Left renal cortex interstitium (tissue), 4 donors: ENCODE measurements at regions not wholly inside any gene's neighbourhood (a gene's known extent, or its start where the extent isn't known, plus 50 kb on each side); places are given as distances from the start of the nearest gene placed in this dataset.

Source experiments
- DNase-seq, 4 donors: peaks; one replicate each; pipeline ENCODE4 v3.0.0-alpha.2; 2013; ENCODE audit warnings: low read depth in 4 of 4, low spot score in 2 of 4, missing footprints in 1 of 4

DNA sequence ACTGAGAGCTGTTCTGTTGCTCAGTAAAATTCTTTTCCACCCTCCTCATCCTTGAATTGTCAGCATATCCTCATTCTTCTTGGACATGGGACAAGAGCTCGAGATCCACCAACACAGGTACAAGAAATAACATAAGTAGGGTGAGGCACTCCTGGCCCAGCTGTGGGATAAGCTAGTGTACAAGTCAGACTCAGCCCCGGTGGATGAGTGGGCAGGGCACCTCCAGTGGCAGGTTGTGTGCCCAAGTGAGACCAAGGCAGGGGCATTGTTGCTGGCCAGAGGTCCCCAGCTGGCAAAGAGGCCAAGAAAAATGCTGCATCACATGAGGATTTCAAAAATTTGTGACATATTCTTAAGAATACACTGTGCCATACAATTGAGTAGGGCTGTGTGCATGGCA, 402.0 kb upstream of the ZWINT start:
- no peak for DNase-seq

DNA sequence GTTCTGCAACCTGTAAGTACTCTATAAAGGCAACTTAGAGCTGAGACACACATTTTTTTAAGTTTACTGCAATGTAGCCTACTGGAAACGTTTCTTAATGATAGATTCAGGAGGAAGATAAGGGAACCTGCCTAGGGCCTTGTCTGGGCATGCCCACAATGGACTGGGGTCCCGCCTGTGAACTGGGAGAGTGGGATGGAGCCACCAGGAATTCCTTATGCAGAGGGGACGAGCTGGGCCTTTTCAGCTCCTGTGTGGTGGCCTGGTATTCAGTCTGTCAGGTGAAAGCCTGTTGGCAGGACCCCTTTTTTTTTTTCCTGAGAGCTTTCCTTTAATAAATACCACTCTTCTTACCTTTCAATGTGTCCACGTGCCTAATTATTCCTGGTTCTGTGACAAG, 384.4 kb upstream of the ZWINT start:
- DNase-seq = no peak

DNA sequence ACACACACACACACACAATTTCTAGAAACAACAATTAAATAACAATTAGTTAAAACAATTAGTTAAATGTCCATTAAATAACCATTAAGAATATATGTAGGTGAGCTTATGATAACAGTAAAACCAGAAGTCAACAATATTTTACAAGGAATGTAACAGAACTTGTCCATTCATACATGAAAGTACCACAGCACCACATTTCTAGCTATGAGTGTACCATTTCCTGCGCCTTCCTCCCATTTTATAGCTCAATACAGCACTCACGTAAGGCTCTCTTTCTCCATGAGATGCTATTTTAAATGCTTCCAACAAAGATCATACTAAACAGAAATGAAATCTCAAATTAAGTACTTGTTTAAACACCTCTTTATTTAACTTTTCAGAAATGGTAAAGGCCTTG, 367.3 kb upstream of the ZWINT start:
- no peak for DNase-seq

DNA sequence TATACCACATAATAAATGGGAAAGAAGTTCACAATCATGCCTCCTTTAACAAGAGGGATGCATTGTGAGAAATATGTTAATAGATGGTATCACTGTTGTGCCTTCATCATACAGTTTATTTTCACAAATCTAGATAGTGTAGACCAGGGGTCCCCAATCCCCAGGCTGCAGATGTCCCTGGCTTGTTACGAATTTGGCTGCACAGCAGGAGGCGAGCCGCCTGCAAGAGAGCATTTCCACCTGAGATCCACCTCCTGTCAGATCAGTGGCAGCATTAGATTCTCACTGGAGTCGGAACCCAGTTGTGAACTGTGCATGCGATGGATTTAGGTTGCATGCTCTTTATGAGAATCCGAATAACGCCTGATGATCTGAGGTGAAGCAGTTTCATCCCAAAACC, 361.9 kb upstream of the ZWINT start:
- DNase-seq = no peak

DNA sequence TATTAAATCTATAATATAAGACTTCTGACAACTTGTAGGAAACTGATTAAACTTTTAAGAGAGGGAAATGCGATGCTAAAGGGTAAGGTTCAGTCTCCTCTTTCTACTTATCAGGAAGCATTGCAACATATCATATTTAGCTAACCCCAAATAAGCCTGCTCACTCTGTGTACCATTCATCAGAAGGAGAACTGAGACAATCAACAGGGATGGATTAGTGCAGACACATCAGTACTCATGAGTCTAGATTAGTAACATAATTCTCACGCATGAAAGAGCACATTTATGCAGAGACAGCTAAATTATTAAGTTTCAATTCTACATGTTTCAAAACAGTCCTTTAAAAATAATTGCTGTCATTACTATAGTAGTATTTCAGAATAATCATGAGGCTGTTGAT, 354.2 kb upstream of the ZWINT start:
- DNase-seq = no peak

DNA sequence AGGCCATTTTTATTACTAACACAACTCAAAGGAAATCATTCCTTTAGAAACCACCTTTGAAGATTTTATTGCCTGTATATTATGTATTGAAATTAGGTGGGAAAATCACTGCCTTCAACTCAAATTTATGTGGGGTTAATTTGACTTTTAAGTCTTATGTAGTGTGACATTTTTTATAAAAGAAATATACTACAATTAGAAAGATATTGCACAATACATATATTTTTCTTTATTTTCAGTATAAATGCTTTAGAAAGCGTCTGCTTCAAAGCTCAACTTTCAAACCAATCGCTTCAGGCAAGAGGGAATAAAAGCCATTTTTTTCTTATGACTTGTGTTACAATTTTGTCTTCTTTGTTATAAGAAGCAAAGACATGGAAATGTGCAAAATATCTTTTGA, 337.4 kb upstream of the ZWINT start:
- no peak for DNase-seq

DNA sequence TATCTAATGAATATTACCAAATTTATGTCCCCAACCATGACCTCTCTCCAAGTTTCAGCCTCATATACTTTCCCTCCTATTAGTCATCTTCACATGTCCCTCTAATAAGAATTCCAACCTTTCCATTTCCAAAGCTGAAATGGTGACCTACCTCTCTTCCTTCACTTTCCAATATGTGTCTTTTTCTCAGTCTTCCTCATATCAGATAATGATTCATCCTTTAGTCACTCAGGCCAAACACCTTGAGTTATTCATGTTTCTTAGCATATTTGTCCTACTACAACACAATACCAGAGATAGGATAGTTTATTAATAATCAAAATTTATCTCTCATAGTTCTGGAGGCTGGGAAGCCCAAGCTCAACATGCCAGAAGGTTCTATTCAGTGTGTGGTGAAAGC, 318.5 kb upstream of the ZWINT start:
- DNase-seq = no peak

DNA sequence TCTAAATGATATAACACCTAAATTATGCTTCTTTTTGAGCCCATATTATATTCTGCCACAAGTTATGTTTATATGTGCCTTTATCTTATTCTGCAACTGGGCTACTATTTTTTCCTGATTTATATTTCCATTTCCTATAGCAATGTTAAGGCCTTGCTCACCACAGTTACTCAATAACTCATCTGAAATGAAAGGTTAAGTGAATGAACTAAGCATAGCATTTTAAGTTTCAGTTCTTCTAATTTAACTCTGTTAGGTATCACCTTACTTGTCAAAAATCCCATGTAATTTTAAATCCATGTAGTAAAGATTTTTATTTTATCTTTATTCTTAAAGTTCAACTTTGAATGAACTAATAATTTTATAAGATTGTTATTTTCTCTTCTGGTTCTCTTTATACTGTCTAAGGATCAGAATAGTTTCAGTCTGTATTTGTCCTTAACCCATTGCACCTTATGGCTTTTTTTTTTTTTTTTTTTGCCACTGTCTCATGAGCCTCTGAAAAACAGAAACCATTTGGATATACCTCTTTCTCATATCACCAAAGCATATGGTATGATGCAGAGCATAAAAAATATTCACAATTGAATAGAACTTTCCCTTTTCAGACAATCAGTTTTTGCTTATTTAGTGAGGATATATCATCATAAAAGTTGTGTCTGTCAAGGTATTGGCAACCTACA, 301.8 kb upstream of the ZWINT start:
- no peak for DNase-seq

DNA sequence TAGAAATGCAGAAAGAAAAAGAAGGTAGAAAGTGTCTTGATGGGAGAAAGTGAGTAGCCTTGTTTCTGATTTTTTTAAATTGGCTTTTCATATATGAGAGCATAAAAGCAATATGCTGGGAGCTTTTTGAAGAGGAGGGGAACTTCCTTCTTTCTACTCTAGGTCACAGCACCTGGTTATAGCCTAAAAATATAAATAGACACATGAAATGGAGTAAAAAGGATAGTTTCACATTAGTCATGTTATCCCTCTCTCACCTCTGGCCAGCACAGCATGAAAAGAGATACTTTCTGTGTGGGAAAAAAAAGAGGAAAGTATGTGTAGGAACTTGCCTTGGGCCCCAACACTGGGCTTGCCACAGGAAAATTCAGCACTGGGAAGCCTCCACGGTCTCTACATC, 292.2 kb upstream of the ZWINT start:
- DNase-seq = no peak

DNA sequence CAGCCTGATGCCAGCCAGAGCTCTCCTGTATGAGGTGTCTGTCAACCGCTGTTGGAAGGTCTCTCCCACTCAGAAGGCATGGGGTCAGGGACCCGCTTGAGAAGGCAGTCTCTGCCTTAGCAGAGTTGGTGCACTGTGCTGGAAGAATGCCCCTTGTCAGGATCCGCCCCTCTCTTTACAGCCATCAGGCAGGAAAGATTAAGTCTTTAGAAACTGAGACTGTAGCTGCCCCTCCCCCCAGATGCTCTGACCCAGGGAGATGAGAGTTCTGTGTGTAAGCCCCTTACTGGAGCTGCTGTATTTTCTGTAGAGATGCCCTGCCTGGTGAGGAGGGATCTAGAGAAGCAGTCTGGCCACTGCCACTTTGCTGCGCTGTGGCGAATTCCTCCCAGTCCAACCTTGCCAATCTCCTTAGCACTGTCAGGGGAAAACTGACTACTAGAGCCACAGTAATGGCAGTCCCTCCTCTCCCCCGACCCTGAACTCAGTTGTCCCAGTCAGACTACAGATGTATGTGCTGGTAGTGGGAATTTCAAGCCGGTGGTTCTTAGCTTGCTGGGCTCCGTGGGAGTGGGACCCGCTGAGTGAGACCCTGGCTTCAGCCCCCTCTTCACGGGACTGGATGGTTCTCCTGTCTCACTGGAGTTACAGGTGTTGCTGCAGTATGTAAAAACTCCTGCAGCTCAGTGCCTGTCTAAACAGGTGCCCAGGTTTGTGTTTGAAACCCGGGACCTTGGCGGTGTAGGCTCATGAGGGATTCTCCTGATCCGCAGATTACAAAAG, 285.5 kb upstream of the ZWINT start:
- no peak for DNase-seq

DNA sequence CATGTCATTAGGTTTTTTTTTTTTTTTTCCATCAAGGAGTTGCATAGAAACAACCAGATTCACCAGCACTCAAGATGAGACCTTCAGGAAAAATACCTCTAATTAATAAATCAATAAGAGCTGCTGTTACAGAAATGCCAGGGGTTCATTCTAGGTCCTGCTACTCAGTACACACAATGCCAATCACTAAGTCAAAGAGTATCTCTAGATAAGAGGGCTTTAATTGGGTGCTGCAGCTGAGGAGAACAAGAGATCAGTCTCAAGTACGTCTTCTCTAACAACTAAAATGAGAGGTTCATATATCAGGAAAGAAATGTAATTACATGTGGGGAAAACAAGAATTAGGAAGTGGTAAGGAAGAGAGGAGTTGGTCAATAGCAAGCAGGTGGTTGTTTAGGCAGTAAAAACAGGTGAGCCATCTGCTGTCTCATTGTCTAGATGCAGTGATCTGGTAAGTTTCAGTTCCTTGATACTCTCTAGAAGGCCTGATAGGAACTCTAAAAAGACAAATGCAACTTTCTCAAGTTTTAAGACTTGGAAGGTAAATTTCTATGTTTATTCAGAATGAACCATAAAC, 272.9 kb upstream of the ZWINT start:
- DNase-seq = no peak

DNA sequence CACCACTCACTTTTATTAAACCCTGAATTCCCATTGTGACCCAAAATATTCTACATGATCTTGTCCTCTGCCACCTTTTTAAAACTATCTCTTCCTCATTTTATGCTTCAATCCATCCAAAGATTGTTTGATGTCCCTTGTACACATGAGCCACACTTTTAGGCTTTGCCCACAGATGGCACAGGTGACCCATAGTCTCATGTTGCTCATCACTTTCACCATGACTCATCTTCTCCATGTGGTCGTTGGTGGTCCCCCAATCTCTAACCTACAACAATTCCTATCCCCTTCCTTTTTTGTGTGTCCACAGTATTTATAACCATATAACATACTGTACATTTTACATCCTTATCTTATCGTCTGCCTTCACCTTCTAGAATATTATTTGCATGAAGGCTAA, 271.5 kb upstream of the ZWINT start:
- DNase-seq = no peak

DNA sequence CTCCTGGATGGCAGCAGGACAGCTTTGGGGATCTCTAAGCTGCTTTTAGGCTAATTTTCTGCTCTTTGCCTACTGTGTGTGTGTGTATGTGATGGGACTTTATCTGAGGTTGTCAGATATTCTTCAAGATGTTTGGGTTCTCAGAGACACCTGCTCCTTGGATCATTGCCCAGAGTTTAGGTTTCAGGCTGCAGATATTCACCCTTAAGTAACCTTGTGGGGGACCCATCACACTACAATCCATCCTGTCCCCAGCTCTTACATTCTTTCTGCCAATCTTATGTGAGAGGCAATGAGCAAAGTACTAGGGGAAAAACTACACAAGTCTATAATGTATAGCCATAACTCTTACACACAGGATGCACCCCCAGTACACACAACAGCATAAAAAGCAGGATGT, 263.0 kb upstream of the ZWINT start:
- DNase-seq = no peak

DNA sequence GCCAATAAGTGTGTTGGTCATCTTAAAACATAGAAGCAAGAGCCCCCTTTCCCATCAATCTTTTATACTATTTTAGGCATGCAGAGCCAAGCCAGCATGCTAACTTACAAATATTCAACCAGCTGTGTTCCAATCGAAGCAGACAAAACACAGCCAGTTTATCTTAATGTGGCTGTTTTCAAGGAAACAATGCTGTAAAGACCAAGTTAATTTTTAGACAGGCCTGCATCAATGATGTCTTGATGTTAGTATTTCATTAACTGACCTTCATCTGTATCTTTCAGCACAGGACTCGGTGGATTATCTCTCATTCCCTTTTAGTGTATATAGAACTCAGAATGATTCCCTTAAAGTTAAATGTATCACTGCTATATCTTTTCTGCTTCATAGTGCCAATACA, 262.0 kb upstream of the ZWINT start:
- no peak for DNase-seq

DNA sequence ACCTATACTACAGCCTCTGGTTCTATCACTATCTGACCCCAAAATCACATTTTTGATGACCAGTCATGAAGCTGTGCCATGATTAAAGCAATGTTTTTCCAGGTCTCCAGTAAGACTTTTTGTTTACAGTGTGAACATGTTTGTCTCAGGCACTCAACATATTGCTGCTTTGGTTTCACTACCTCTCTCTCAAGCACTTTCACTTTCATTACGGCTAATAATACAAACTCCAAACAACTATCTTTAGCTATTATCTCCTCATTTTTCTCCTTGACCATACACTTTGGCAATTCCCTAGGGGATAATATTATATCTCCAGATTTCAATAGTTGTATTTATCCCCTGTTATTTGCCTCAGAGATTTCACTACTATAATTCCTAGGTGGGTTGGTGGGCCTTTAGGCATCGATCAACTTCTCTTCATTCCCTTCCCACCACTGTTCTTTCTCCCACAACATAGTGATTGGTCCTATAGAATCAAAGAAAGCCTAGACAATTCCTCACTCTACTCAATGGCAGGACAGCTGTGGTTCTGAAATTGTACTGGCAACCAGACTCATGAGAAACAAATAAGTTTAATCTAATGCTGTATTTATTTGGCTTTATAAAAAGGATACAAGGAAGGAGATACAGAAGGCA, 261.4 kb upstream of the ZWINT start:
- no peak for DNase-seq

DNA sequence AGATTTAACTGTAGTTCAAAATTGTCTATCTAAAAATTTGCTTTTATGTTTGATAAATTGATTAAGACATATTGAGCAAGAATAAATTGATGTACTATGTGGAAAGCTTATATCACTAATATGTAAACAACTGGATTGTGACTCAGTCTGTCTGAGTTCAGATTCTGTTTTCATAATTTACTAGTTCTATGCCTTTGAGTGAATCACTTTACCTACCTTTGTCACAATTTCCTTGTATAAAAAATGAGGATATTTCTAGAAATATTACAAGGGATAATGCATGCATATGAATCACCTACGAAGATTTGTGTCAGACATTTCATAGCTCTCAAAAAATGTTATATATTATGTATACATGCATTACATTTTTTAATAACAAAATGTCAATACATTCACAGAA, 245.1 kb upstream of the ZWINT start:
- DNase-seq = no peak

DNA sequence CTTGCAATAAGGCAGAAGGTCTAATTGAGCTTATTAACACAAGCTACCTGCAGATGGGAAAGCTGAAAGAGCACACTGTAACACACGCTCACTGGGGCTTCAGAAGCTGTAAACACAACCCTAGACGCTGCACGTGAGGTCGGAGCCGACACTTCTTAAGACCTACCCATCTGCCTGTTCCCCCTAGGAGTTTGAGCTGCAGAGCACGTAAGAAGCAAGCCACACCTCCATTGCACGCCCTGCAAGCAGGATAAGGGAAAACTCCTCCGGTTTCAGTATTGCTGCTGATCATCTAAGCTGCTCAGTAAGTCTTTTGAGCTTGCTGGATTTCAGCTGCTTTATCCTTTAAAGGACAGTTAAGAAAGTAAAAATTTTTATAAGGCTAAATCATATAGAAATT, 244.0 kb upstream of the ZWINT start:
- no peak for DNase-seq

DNA sequence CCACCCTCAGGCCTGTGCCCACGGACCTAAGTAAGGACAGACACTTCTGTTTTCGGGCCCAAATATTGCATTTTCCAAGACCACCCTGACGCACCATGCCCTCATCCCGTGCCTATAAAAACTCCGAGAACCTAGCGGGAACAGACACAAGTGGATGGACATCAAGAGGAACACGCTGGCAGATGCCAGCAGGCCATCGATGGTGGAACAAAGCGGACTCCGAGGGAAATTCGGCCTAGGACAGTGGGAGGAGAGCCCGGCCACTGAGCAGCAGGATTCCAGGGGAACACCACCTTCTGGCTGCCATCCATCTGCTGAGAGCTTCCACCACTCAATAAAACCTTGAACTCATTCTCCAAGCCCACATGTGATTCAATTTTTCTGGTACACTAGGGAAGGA, 243.6 kb upstream of the ZWINT start:
- DNase-seq = no peak

DNA sequence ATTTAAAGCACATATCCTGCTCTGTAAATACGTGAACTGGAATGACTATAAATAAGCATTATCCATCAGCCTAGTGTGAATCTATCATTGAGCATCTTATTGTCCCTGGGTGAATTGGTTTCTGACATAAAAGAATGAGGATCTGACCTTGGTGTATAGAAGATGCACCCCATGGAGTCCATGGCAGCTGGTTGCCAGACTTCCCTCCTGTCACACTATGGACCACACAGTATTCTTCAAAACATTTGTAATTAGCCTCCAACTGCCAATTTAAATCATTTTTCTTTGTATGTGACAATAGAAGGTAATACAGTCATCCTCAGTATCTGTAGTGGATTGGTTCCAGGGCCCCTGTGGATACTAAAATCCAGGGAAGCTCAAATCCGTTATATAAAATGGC, 238.1 kb upstream of the ZWINT start:
- DNase-seq = no peak

DNA sequence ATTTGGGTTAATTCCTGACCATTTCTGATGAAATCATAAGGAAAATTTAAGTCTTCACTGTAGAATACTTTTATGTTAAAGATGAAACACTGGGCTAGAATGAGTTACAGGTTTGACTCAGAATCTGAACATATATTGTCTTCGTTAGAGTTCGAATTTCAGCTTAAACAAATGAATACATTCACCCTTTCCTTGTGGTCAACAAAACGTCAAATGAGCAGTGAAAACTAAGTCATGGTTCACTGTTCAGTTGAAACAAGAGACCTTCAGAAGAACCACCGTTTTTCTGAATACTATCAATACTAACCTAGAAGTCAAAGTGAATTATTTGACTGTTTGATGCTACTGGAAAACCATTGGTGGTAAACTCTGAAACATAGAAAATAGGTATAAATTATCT, 235.2 kb upstream of the ZWINT start:
- DNase-seq = no peak

DNA sequence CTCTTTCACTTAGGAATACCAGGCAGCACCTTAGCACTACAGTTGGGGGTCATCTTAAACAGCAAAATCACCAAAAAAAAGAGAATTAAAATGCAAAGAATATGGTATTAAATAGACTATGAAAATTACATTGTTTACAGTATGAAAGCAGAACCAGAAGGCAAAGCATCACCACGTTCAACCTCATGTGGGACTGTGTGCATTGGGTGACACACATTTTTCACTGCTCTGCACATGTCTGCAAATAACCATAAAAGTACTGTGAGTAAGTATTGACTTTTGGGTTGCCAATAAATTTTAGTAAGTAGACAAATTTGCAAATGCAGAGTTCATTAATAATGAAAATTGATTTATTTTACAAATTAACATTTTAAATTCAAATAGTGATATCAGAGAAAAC, 232.1 kb upstream of the ZWINT start:
- DNase-seq = no peak

DNA sequence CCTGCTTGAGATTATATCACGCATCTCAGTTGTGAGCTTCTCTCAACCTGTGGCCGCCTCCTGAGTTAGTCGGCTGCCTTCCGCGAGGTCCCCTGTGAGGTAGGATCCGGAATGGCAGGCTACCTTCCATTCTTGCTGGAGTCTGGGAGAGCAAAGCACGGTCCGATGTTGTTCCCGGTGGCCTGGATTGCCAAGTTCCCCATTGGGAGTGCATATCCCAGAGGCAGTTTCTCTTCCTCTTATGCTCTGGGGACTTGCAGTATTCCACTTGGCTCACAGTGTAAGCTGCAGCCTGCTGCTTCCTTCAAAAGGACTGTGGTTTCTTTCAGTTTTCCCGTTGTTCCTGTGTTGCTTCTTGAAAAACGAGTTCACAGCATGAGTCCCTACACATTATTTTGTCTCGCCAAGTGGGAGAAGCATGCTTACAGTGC, 225.4 kb upstream of the ZWINT start:
- no peak for DNase-seq
